Right lobe of liver (tissue), 4 donors: ENCODE measurements at regions not wholly inside any gene's neighbourhood (a gene's known extent, or its start where the extent isn't known, plus 50 kb on each side); places are given as distances from the start of the nearest gene placed in this dataset.

Experiments
- CTCF ChIP-seq, 4 donors: fragments of 200-600 bp in 3 of 4; fragments of 450-650 bp in 1 of 4; IDR thresholded peaks; one replicate each; pipeline versions ENCODE4 v1.5.1 to v1.8.0; 2016 to 2022; ENCODE audit warnings: antibody characterized with exemption in 4 of 4, mild to moderate bottlenecking in 2 of 4
- POLR2A ChIP-seq: fragments of 450-650 bp; IDR thresholded peaks from one replicate; pipeline ENCODE4 v1.6.1; 2017; ENCODE audit warnings: antibody characterized with exemption, mild to moderate bottlenecking
- donor health status: DM: no; HTN: no; CAD: no.
- donor health status: DM: no; HTN: no; CAD: no.
- donor health status: DM: no; HTN: yes; CAD: no.

DNA sequence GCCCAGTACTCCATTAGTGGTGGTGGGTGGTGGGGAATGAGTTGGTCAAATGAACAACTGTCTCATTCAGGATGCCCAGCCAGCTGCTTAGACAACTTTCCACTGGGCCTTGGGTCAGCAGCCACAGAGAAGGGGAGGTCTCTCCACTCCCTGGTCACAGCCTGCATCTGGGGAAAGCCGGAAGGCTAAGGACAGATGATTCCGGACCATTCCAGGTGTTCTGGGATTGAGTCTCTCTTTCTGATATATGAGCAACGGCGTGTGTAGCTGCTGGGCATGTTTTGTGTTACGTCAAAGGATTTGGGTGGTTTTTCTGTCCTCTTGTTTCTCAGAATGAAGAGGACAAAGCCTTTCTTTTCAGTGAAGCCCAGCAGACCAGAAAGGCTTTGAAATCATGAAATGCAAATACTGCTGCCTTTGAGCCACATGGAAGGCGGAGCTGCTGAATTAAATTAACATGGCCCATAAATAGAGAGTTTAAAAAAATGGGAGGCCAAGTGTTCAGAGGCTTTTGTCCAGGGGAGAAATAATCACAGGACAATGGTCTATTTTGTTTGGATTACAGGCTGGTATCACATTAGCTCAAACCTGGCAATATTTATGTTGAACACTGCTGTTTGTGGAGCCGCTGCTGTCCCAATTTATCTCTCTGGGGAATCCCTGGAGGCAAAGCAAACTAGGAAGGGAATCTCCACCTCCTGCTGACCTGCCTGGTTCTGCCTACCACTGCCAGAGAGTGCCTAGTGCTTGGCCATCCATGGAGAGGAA is 234.4 kb upstream of the E2F8 start:
- TF ChIP-seq CTCF (IDR thresholded peaks at IDR 0.05) (no peak), POLR2A (no peak)
